GM21825 (cell line): ENCODE measurements at regions not wholly inside any gene's neighbourhood (a gene's known extent, or its start where the extent isn't known, plus 50 kb on each side); places are given as distances from the start of the nearest gene placed in this dataset.

ENCODE experiments used
- ATAC-seq: cut with Tn5 transposase; IDR thresholded peaks from one replicate; pipeline ENCODE4 v1.9.1; 2021; ENCODE audit warnings: mild to moderate bottlenecking, moderate library complexity; ENCODE audit not compliant: unreplicated experiment

GRCh38 chr7:25314094-25314730 lies 85.9 kb upstream of the NPVF start:
- ATAC-seq, result no peak

GRCh38 chr7:25314731-25315267 lies 86.5 kb upstream of the NPVF start:
- ATAC-seq, result no peak

- no peak for ATAC-seq
Observed at GRCh38 chr7:25316366-25316765, 88.1 kb upstream of the NPVF start.

GRCh38 chr7:25318047-25318446 lies 89.8 kb upstream of the NPVF start:
- no peak for ATAC-seq

GRCh38 chr7:25319707-25320106 lies 91.4 kb upstream of the NPVF start:
- no peak for ATAC-seq

- no peak for ATAC-seq
Observed at GRCh38 chr7:25320791-25321190, 92.5 kb upstream of the NPVF start.

GRCh38 chr7:25321424-25321823 lies 93.1 kb upstream of the NPVF start:
- no peak for ATAC-seq

GRCh38 chr7:25322473-25322872 lies 94.2 kb upstream of the NPVF start:
- ATAC-seq, result no peak

GRCh38 chr7:25325186-25325757 lies 97.0 kb upstream of the NPVF start:
- no peak for ATAC-seq

- no peak for ATAC-seq
Observed at GRCh38 chr7:25326501-25327156, 98.3 kb upstream of the NPVF start.

- no peak for ATAC-seq
Observed at GRCh38 chr7:25329815-25330214, 101.5 kb upstream of the NPVF start.

GRCh38 chr7:25333296-25333928 lies 105.1 kb upstream of the NPVF start:
- ATAC-seq, result no peak

GRCh38 chr7:25347360-25348066 lies 119.2 kb upstream of the NPVF start:
- no peak for ATAC-seq

- no peak for ATAC-seq
Observed at GRCh38 chr7:25348104-25348503, 119.8 kb upstream of the NPVF start.

- ATAC-seq, result no peak
Observed at GRCh38 chr7:25349283-25350017, 121.2 kb upstream of the NPVF start.

- ATAC-seq, result no peak
Observed at GRCh38 chr7:25350041-25350440, 121.8 kb upstream of the NPVF start.

GRCh38 chr7:25351761-25352160 lies 123.5 kb upstream of the NPVF start:
- ATAC-seq, result no peak

GRCh38 chr7:25353196-25353595 lies 124.9 kb upstream of the NPVF start:
- ATAC-seq, result no peak

- ATAC-seq, result no peak
Observed at GRCh38 chr7:25353732-25354131, 125.4 kb upstream of the NPVF start.

GRCh38 chr7:25356534-25357151 lies 128.4 kb upstream of the NPVF start:
- ATAC-seq, result no peak
